AG09309 (cell line): ENCODE measurements at regions not wholly inside any gene's neighbourhood (a gene's known extent, or its start where the extent isn't known, plus 50 kb on each side); places are given as distances from the start of the nearest gene placed in this dataset.

Experiments used
- DNase-seq: peaks from one replicate; pipeline ENCODE4 v3.0.0-alpha.2; 2010; ENCODE audit warnings: low read depth
- H3K4me3 ChIP-seq: 2 replicates; pipeline ENCODE4 v1.5.1; 2011; ENCODE audit warnings: mild to moderate bottlenecking, low read depth, low read length, moderate library complexity; ENCODE audit not compliant: control insufficient read depth
- CTCF ChIP-seq: IDR thresholded peaks from 2 replicates; pipeline ENCODE4 v1.5.1; 2011; ENCODE audit warnings: mild to moderate bottlenecking, low read depth, low read length, inconsistent platforms; ENCODE audit not compliant: insufficient read depth, control insufficient read depth; ENCODE audit errors: missing control alignments

- H3K4me3 ChIP-seq: no peak overlapping the region
- no peak for TF ChIP-seq CTCF
- no peak for DNase-seq
Observed at GRCh38 chr2:14114275-14114674, 518.2 kb upstream of the LRATD1 start.

GRCh38 chr2:14120376-14120775 is 512.1 kb upstream of the LRATD1 start:
- H3K4me3 ChIP-seq: no peak overlapping the region
- no peak for DNase-seq
- TF ChIP-seq CTCF: no peak

GRCh38 chr2:14123436-14124103 is 508.9 kb upstream of the LRATD1 start:
- DNase-seq: no peak
- TF ChIP-seq CTCF: no peak
- H3K4me3 ChIP-seq: no peak overlapping the region

DNA sequence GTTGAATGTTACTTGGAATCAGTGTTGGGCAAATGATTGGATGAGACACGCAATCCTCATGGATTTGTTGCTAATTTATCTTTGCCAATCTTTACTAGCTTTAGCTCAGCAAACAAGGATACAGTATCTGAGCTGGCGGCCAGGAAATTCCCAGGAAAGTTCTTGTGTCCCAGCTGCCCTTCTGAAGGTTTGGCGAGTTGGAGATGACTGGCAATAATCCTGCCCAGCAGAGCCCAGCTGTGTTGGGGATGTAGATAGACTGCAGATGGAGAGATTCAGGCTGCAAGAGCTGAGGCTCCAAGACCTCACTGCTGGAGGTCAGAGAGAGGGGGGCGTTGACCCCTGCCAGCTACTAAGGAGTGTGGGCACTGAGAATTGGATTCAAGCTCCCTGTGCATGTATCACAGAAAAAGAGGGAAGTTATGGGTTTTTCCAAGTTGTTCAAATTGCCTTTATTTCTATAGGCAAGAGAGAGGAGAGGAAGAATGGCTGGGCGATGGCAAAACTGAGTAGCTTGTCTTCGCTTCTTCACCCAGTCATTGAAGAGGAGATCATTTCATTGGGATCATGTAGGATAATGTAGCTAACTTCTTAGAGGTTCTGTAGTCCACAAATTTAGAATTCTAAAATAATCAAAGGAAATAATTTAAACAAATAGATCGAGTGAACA is 506.8 kb upstream of the LRATD1 start:
- H3K4me3 ChIP-seq: no peak overlapping the region
- TF ChIP-seq CTCF: no peak
- no peak for DNase-seq

- no peak for TF ChIP-seq CTCF
- H3K4me3 ChIP-seq: no peak overlapping the region
- no peak for DNase-seq
Observed at GRCh38 chr2:14126846-14127245, 505.7 kb upstream of the LRATD1 start.

GRCh38 chr2:14127765-14128164 is 504.8 kb upstream of the LRATD1 start:
- no peak for DNase-seq
- no peak for TF ChIP-seq CTCF
- H3K4me3 ChIP-seq: no peak overlapping the region

- no peak for DNase-seq
- no peak for TF ChIP-seq CTCF
- H3K4me3 ChIP-seq: no peak overlapping the region
Observed at GRCh38 chr2:14132386-14132785, 500.1 kb upstream of the LRATD1 start.
